Pancreas (tissue), 10 donors: ENCODE measurements at regions not wholly inside any gene's neighbourhood (a gene's known extent, or its start where the extent isn't known, plus 50 kb on each side); places are given as distances from the start of the nearest gene placed in this dataset.

ENCODE experiments used
- ATAC-seq, 4 donors: fragments of 200-7000 bp; cut with Tn5 transposase; one replicate each; pipeline versions ENCODE4 v1.8.0 to v1.9.1; 2020; ENCODE audit warnings: mild to moderate bottlenecking in 4 of 4, moderate library complexity in 4 of 4
- DNase-seq, 6 donors: peaks; one replicate each; pipeline ENCODE4 v3.0.0-alpha.2; 2020
- FAIRE-seq: peaks from 2 replicates; lab custom pipeline; 2012; peaks lifted over from hg19 to GRCh38; lab: Jason Lieb, UNC
- H3K27ac ChIP-seq, 4 donors: fragments of 200-600 bp; sonication (generic); 1 replicate in 3 of 4; 2 replicates in 1 of 4; pipeline versions ENCODE4 v1.5.0 to v1.8.0; 2020
- H3K27me3 ChIP-seq, 4 donors: fragments of 200-600 bp; one replicate each; pipeline ENCODE4 v1.8.0; 2021
- H3K36me3 ChIP-seq, 3 donors: fragments of 200-600 bp; sonication (generic) in 1 of 3; one replicate each; pipeline versions ENCODE4 v1.5.0 to v1.8.0; 2020 to 2021
- H3K4me1 ChIP-seq, 3 donors: fragments of 200-600 bp; one replicate each; pipeline ENCODE4 v1.8.0; 2021
- H3K4me3 ChIP-seq, 4 donors: fragments of 200-600 bp; sonication (generic) in 2 of 4; one replicate each; pipeline versions ENCODE4 v1.5.0 to v1.8.0; 2020 to 2021
- H3K9me3 ChIP-seq, 4 donors: fragments of 200-600 bp; one replicate each; pipeline ENCODE4 v1.8.0; 2021
- CTCF ChIP-seq, 4 donors: fragments of 200-600 bp; sonication (generic) in 3 of 4; IDR thresholded peaks; one replicate each; pipeline versions ENCODE4 v1.5.0 to v1.8.0; 2021; ENCODE audit warnings: antibody characterized with exemption in 4 of 4
- WGBS, 2 donors: extraction: QIAGEN DNeasy Blood & Tissue Kit; methylation state at CpG; one replicate each; pipeline ENCODE4 v1.1.7; 2013; 5-methylcytosine and 5-hydroxymethylcytosine counted together
- intact Hi-C, 3 donors: fragments of 100-400 bp; cut with DNase I; formaldehyde crosslinking; loops; one replicate each; pipeline versions ENCODE4 v1.11.1 to v1.14.2; 2022
- donor health status: healthy with polysubstance abuse.
- donor health status: DM: no; HTN: no; CAD: no; lungs with moderate emphysema.
- donor health status: DM: no; HTN: no; CAD: no.
- donor health status: control.
- donor health status: control.
- donor health status: Bipolar disorder and iron deficiency.
- donor health status: DM: yes; HTN: yes; CAD: no.
- donor health status: DM: no; HTN: no; CAD: no.
- donor health status: DM: no; HTN: no; CAD: no.
- donor health status: DM: yes; HTN: yes; CAD: no.

- no peaks in the 10 kb centered on the region for H3K4me1 ChIP-seq
- no peaks in the 10 kb centered on the region for H3K9me3 ChIP-seq
- no peak for ATAC-seq
- FAIRE-seq: no peak
- DNase-seq: no peak
- intact Hi-C loops: no loop called here
- no peak overlapping the region for H3K27ac ChIP-seq
- H3K36me3 ChIP-seq: no peaks in the 10 kb centered on the region
- H3K4me3 ChIP-seq: no peak overlapping the region
- H3K27me3 ChIP-seq: no peaks in the 10 kb centered on the region
- 69 to 89% methylated on average over 3 of the region's 3 CpGs for WGBS, 2 donors
- no peak for TF ChIP-seq CTCF (IDR thresholded peaks at IDR 0.05)
Observed at GRCh38 chr3:182005219-182005618, 293.5 kb downstream of the SOX2 start.

GRCh38 chr3:182005701-182006100, 294.0 kb downstream of the SOX2 start:
- no peak overlapping the region for H3K27ac ChIP-seq
- TF ChIP-seq CTCF (IDR thresholded peaks at IDR 0.05): no peak
- ATAC-seq (no peak), DNase-seq (no peak), FAIRE-seq (no peak)
- H3K27me3 ChIP-seq: no peaks in the 10 kb centered on the region
- 46 to 54% methylated on average over 5 of the region's 5 CpGs for WGBS, 2 donors
- H3K36me3 ChIP-seq: no peaks in the 10 kb centered on the region
- H3K9me3 ChIP-seq: no peaks in the 10 kb centered on the region
- H3K4me1 ChIP-seq: no peaks in the 10 kb centered on the region
- intact Hi-C loops: no loop called here
- no peak overlapping the region for H3K4me3 ChIP-seq

- intact Hi-C loops: no loop called here
- FAIRE-seq: no peak
- H3K9me3 ChIP-seq: no peaks in the 10 kb centered on the region
- H3K36me3 ChIP-seq: no peaks in the 10 kb centered on the region
- H3K27ac ChIP-seq: no peak overlapping the region
- no peak for ATAC-seq
- no peak for DNase-seq
- no peak for TF ChIP-seq CTCF (IDR thresholded peaks at IDR 0.05)
- 46 to 55% methylated on average over 4 of the region's 4 CpGs for WGBS, 2 donors
- no peak overlapping the region for H3K4me3 ChIP-seq
- no peaks in the 10 kb centered on the region for H3K27me3 ChIP-seq
- H3K4me1 ChIP-seq: no peaks in the 10 kb centered on the region
Observed at GRCh38 chr3:182006431-182006830, 294.7 kb downstream of the SOX2 start.

GRCh38 chr3:182007441-182007840, 295.7 kb downstream of the SOX2 start:
- 58 to 66% methylated on average over 5 of the region's 5 CpGs for WGBS, 2 donors
- no peak for FAIRE-seq
- Histone ChIP-seq H3K27ac (no peak overlapping the region), H3K4me3 (no peak overlapping the region), H3K9me3 (no peaks in the 10 kb centered on the region), H3K4me1 (no peaks in the 10 kb centered on the region), H3K27me3 (no peaks in the 10 kb centered on the region), H3K36me3 (no peaks in the 10 kb centered on the region)
- intact Hi-C loops: no loop called here
- no peak for TF ChIP-seq CTCF (IDR thresholded peaks at IDR 0.05)
- no peak for ATAC-seq
- no peak for DNase-seq

- Histone ChIP-seq H3K4me3 (no peak overlapping the region), H3K27me3 (no peaks in the 10 kb centered on the region), H3K27ac (no peak overlapping the region), H3K9me3 (no peaks in the 10 kb centered on the region), H3K36me3 (no peaks in the 10 kb centered on the region), H3K4me1 (no peaks in the 10 kb centered on the region)
- no peak for TF ChIP-seq CTCF (IDR thresholded peaks at IDR 0.05)
- no peak for ATAC-seq
- 82 to 89% methylated on average over 2 of the region's 2 CpGs for WGBS, 2 donors
- FAIRE-seq: no peak
- intact Hi-C loops: no loop called here
- DNase-seq: no peak
Observed at GRCh38 chr3:182018361-182018760, 306.6 kb downstream of the SOX2 start.
